IgD-negative memory B cell (primary cell): ENCODE measurements at regions not wholly inside any gene's neighbourhood (a gene's known extent, or its start where the extent isn't known, plus 50 kb on each side); places are given as distances from the start of the nearest gene placed in this dataset.
"Not testable (repeated sequence)": the region's sequence is repeated elsewhere in the genome, so short reads cannot be mapped to it uniquely, and the experiment has no call there.

ENCODE experiments used
- H3K27ac Mint-ChIP-seq, 3 donors: one replicate each; pipeline ENCODE4 v1.8.0; 2020 to 2022; ENCODE audit warnings: mild to moderate bottlenecking in 3 of 3, mixed read lengths in 3 of 3, moderate library complexity in 1 of 3
- H3K27me3 Mint-ChIP-seq: one replicate; pipeline ENCODE4 v1.8.0; 2021; ENCODE audit warnings: mixed read lengths
- H3K36me3 Mint-ChIP-seq: one replicate; pipeline ENCODE4 v1.8.0; 2020; ENCODE audit warnings: mild to moderate bottlenecking, mixed read lengths
- H3K4me1 Mint-ChIP-seq, 3 donors: one replicate each; pipeline ENCODE4 v1.8.0; 2020 to 2022; ENCODE audit warnings: mixed read lengths in 3 of 3, mild to moderate bottlenecking in 1 of 3
- H3K4me3 Mint-ChIP-seq, 4 donors: one replicate each; pipeline ENCODE4 v1.8.0; 2020 to 2022; ENCODE audit warnings: mild to moderate bottlenecking in 4 of 4, mixed read lengths in 4 of 4, moderate library complexity in 3 of 4
- H3K9me3 Mint-ChIP-seq, 3 donors: one replicate each; pipeline ENCODE4 v1.8.0; 2020 to 2021; ENCODE audit warnings: mixed read lengths in 3 of 3, mild to moderate bottlenecking in 1 of 3

GRCh38 chr3:11739706-11740105 lies 96.0 kb upstream of the VGLL4 start:
- Mint-ChIP-seq H3K9me3 (no peaks in the 10 kb centered on the region), H3K36me3 (no peaks in the 10 kb centered on the region), H3K27ac (no peak overlapping the region), H3K27me3 (no peaks in the 10 kb centered on the region), H3K4me1 (peaks cover 0 to 4% (median 3%) of the 10 kb centered on the region in 3 donors), H3K4me3 (no peak overlapping the region)

DNA sequence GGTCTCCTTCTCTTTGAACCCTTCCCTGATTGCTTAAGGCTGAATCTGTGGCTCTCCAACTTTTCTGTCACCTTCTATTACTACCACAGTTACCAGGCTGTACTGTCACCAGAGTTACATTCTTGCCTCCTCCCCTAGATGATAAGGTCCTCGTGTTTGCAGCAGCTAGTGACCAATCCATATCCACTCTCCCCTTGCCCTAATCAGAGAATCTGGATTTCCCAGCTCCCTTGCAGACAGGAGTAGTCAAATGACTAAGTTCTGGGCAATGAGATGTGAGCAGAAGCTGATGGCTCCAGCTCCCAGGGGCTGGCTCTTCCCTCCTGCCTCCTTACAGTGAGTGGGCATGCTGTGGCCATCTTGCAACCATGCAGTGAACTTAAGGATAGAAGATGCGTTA lies 95.4 kb upstream of the VGLL4 start:
- Mint-ChIP-seq H3K27ac (no peak overlapping the region), H3K9me3 (no peaks in the 10 kb centered on the region), H3K4me1 (peaks cover 0 to 4% (median 3%) of the 10 kb centered on the region in 3 donors), H3K4me3 (no peak overlapping the region), H3K36me3 (no peaks in the 10 kb centered on the region), H3K27me3 (no peaks in the 10 kb centered on the region)

GRCh38 chr3:11737742-11738141 lies 94.0 kb upstream of the VGLL4 start:
- H3K4me1 Mint-ChIP-seq, result peaks cover 0 to 4% (median 3%) of the 10 kb centered on the region in 3 donors
- no peaks in the 10 kb centered on the region for H3K36me3 Mint-ChIP-seq
- no peak overlapping the region for H3K27ac Mint-ChIP-seq
- H3K9me3 Mint-ChIP-seq, result no peaks in the 10 kb centered on the region
- no peaks in the 10 kb centered on the region for H3K27me3 Mint-ChIP-seq
- H3K4me3 Mint-ChIP-seq, result no peak overlapping the region

GRCh38 chr3:11736136-11736833 lies 92.6 kb upstream of the VGLL4 start:
- no peak overlapping the region for H3K27ac Mint-ChIP-seq
- H3K4me3 Mint-ChIP-seq, result no peak overlapping the region
- no peaks in the 10 kb centered on the region for H3K27me3 Mint-ChIP-seq
- peaks cover 0 to 4% (median 3%) of the 10 kb centered on the region in 3 donors for H3K4me1 Mint-ChIP-seq
- H3K9me3 Mint-ChIP-seq, result no peaks in the 10 kb centered on the region
- H3K36me3 Mint-ChIP-seq, result no peaks in the 10 kb centered on the region

GRCh38 chr3:11735638-11736037 lies 91.9 kb upstream of the VGLL4 start:
- Mint-ChIP-seq H3K4me1 (peaks cover 0 to 4% (median 3%) of the 10 kb centered on the region in 3 donors), H3K36me3 (no peaks in the 10 kb centered on the region), H3K9me3 (no peaks in the 10 kb centered on the region), H3K4me3 (no peak overlapping the region), H3K27me3 (no peaks in the 10 kb centered on the region), H3K27ac (no peak overlapping the region)

DNA sequence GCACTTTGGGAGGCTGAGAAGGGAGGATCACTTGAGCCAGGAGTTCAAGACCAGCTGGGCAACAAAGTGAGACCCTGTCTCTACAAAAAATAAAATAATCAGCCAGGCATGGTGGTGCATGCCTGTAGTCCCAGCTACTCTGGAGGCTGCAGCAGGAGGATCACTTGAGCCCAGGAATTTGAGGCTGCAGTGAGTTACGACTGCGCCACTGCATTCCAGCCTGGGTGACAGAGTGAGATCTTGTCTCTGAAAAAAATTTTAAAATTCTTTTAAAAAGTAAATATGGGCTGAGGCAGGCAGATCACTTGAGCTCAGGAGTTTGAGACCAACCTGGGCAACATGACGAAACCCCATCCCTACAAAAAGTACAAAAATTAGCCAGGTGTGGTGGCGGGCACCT lies 91.4 kb upstream of the VGLL4 start:
- not testable (repeated sequence) for H3K9me3 Mint-ChIP-seq
- H3K4me3 Mint-ChIP-seq, result peak overlapping the region in 1 of 4 donors; percentile 23

GRCh38 chr3:11733914-11734313 lies 90.2 kb upstream of the VGLL4 start:
- peak overlapping the region in 2 of 3 donors; percentile 2 to 33 for H3K27ac Mint-ChIP-seq
- H3K9me3 Mint-ChIP-seq, result no peaks in the 10 kb centered on the region
- H3K4me1 Mint-ChIP-seq, result peaks cover 0 to 4% (median 3%) of the 10 kb centered on the region in 3 donors
- H3K36me3 Mint-ChIP-seq, result no peaks in the 10 kb centered on the region
- no peaks in the 10 kb centered on the region for H3K27me3 Mint-ChIP-seq
- H3K4me3 Mint-ChIP-seq, result no peak overlapping the region

More for the DNA sequence above, 91.4 kb upstream of the VGLL4 start:
- not testable (repeated sequence) for H3K36me3 Mint-ChIP-seq, H3K27ac Mint-ChIP-seq, H3K27me3 Mint-ChIP-seq, H3K4me1 Mint-ChIP-seq

GRCh38 chr3:11727207-11727606 lies 83.5 kb upstream of the VGLL4 start:
- H3K27me3 Mint-ChIP-seq, result no peaks in the 10 kb centered on the region

DNA sequence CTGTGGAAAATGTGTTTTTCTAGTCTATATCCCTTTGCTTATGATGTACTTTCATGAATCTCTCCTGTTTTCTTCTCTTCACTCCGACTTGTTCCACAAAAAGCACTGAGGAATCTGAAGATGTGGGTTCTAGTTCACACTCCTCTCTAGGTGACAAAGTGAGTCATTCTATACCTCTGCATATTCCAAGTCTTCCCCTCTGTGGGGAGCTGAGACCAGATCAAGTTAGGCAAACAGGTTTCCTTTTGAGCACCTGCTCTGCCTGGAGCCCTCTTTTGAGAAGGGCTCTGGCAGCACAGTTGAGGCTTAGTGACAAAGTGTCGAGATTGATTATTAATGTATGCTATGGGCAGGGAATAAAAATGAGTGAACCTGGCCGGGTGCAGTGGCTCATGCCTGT lies 82.4 kb upstream of the VGLL4 start:
- Mint-ChIP-seq H3K27me3 (no peaks in the 10 kb centered on the region), H3K36me3 (no peaks in the 10 kb centered on the region), H3K27ac (peak overlapping the region in 2 of 3 donors; percentile 10), H3K9me3 (no peaks in the 10 kb centered on the region), H3K4me3 (peak overlapping the region in 1 of 4 donors; percentile 48), H3K4me1 (peaks cover 6 to 10% (median 9%) of the 10 kb centered on the region in 3 donors)

More at GRCh38 chr3:11727207-11727606, 83.5 kb upstream of the VGLL4 start:
- H3K36me3 Mint-ChIP-seq, result no peaks in the 10 kb centered on the region
- H3K4me1 Mint-ChIP-seq, result peaks cover 5 to 10% (median 9%) of the 10 kb centered on the region in 3 donors
- no peaks in the 10 kb centered on the region for H3K9me3 Mint-ChIP-seq
- H3K4me3 Mint-ChIP-seq, result no peak overlapping the region
- no peak overlapping the region for H3K27ac Mint-ChIP-seq

GRCh38 chr3:11725340-11725641 lies 81.6 kb upstream of the VGLL4 start:
- H3K9me3 Mint-ChIP-seq, H3K27ac Mint-ChIP-seq, H3K27me3 Mint-ChIP-seq, H3K36me3 Mint-ChIP-seq: not testable (repeated sequence)
- peaks cover 13 to 17% (median 16%) of the 10 kb centered on the region in 3 donors for H3K4me1 Mint-ChIP-seq
- H3K4me3 Mint-ChIP-seq, result peak overlapping the region in 2 of 4 donors; percentile 54 to 91

DNA sequence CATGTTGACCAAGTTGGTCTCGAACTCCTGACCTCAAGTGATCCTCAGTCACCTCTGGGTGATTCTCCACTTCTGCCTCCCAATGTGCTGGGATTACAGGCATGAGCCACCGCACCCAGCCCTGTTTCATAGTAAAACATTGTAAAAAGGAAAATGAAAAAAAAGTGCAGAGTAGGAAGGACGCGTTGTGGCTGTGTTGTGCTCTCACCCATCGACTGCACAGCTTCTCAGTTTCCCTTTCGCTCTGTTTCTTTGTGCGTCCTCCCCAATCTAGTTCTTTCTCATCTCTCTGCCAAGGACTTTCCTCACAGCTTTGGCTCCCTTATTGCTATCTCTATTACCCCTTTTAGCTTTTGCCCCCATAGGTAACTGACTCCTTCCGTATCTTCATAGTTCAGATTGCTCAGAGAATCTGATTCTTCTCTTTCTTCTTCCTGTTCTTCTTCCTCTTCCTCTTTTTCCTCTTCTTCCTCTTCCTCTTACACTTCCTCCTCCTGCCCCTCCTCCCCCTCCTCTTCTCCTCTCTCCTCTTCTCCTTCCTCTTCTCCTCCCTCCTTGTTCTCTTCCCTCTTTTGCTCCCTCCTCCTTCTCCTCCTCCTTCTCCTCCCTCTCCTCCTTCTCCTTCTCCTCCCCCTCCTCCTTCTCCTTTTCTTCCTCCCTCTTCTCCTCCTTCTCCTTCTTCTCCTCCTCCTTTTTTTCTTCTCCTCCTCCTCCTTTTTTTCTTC lies 81.1 kb upstream of the VGLL4 start:
- peaks cover 13 to 17% (median 16%) of the 10 kb centered on the region in 3 donors for H3K4me1 Mint-ChIP-seq
- peak overlapping the region; percentile 81 to 96 (median 88) for H3K4me3 Mint-ChIP-seq
- no peaks in the 10 kb centered on the region for H3K27me3 Mint-ChIP-seq
- H3K36me3 Mint-ChIP-seq, result no peaks in the 10 kb centered on the region
- no peaks in the 10 kb centered on the region for H3K9me3 Mint-ChIP-seq
- peak overlapping the region; percentile 20 to 74 (median 54) for H3K27ac Mint-ChIP-seq

- no peaks in the 10 kb centered on the region for H3K36me3 Mint-ChIP-seq
- H3K27me3 Mint-ChIP-seq, result no peaks in the 10 kb centered on the region
- peaks cover 23 to 26% (median 23%) of the 10 kb centered on the region in 3 donors for H3K4me1 Mint-ChIP-seq
- peak overlapping the region in 3 of 4 donors; percentile 93 to 99 (median 95) for H3K4me3 Mint-ChIP-seq
- H3K27ac Mint-ChIP-seq, result peak overlapping the region in 2 of 3 donors; percentile 80 to 87
- H3K9me3 Mint-ChIP-seq, result no peaks in the 10 kb centered on the region
These were observed 77.8 kb upstream of the VGLL4 start for GRCh38 chr3:11721479-11721878.

GRCh38 chr3:11720917-11721411 lies 77.2 kb upstream of the VGLL4 start:
- Mint-ChIP-seq H3K36me3 (no peaks in the 10 kb centered on the region), H3K4me3 (peak overlapping the region; percentile 93 to 99 (median 97)), H3K27ac (peak overlapping the region; percentile 87 to 98 (median 93)), H3K9me3 (no peaks in the 10 kb centered on the region), H3K4me1 (peaks cover 23% of the 10 kb centered on the region in 3 donors), H3K27me3 (no peaks in the 10 kb centered on the region)

- no peaks in the 10 kb centered on the region for H3K36me3 Mint-ChIP-seq
- peak overlapping the region; percentile 93 to 99 (median 97) for H3K4me3 Mint-ChIP-seq
- no peaks in the 10 kb centered on the region for H3K27me3 Mint-ChIP-seq
- H3K9me3 Mint-ChIP-seq, result no peaks in the 10 kb centered on the region
- peaks cover 21 to 27% (median 23%) of the 10 kb centered on the region in 3 donors for H3K4me1 Mint-ChIP-seq
- H3K27ac Mint-ChIP-seq, result peak overlapping the region; percentile 87 to 98 (median 93)
These were observed 76.7 kb upstream of the VGLL4 start for GRCh38 chr3:11720304-11720898.
